ENCODE measurements at regions not wholly inside any gene's neighbourhood (a gene's known extent, or its start where the extent isn't known, plus 50 kb on each side); places are given as distances from the start of the nearest gene placed in this dataset.

GRCh38 chr5:35561396-35561795 is 56.3 kb upstream of the SPEF2 start:
- Histone ChIP-seq H3K4me3 (ENCODE audit: control insufficient read depth in 1 of 7, extremely low read depth in 1 of 7, insufficient read depth in 4 of 7, low read depth in 2 of 7, low read length in 6 of 7) (no peak overlapping the region), H3K9me3 (ENCODE audit: control extremely low read depth in 1 of 5, control insufficient read depth in 4 of 5, insufficient read depth in 2 of 5, low read depth in 1 of 5, low read length in 4 of 5) (peaks cover 0 to 23% (median 7%) of the 10 kb centered on the region in 5 experiments), H3K4me1 (ENCODE audit: control extremely low read depth in 1 of 4, control insufficient read depth in 4 of 4, insufficient read depth in 4 of 4, low read length in 3 of 4) (no peaks in the 10 kb centered on the region), H3K36me3 (ENCODE audit: control insufficient read depth in 4 of 4, insufficient read depth in 4 of 4, low read length in 3 of 4) (no peaks in the 10 kb centered on the region), H3K27ac (ENCODE audit: insufficient read depth in 1 of 2, low read depth in 1 of 2, low read length in 2 of 2, poor library complexity in 1 of 2, severe bottlenecking in 2 of 2) (no peak overlapping the region), H3K27me3 (replicated peaks in 2 of 5; ENCODE audit: control insufficient read depth in 4 of 5, insufficient read depth in 5 of 5, low read length in 4 of 5) (no peaks in the 10 kb centered on the region)
- POLR2A ChIA-PET, result no interaction called here
- no peak for DNase-seq
- CTCF ChIA-PET, result no interaction called here

- Histone ChIP-seq H3K9me3 (ENCODE audit: control extremely low read depth in 1 of 5, control insufficient read depth in 4 of 5, insufficient read depth in 2 of 5, low read depth in 1 of 5, low read length in 4 of 5) (peaks cover 0 to 18% (median 7%) of the 10 kb centered on the region in 5 experiments), H3K27me3 (replicated peaks in 2 of 5; ENCODE audit: control insufficient read depth in 4 of 5, insufficient read depth in 5 of 5, low read length in 4 of 5) (no peaks in the 10 kb centered on the region), H3K36me3 (ENCODE audit: control insufficient read depth in 4 of 4, insufficient read depth in 4 of 4, low read length in 3 of 4) (no peaks in the 10 kb centered on the region), H3K4me3 (ENCODE audit: control insufficient read depth in 1 of 7, extremely low read depth in 1 of 7, insufficient read depth in 4 of 7, low read depth in 2 of 7, low read length in 6 of 7) (no peak overlapping the region), H3K27ac (ENCODE audit: insufficient read depth in 1 of 2, low read depth in 1 of 2, low read length in 2 of 2, poor library complexity in 1 of 2, severe bottlenecking in 2 of 2) (no peak overlapping the region), H3K4me1 (ENCODE audit: control extremely low read depth in 1 of 4, control insufficient read depth in 4 of 4, insufficient read depth in 4 of 4, low read length in 3 of 4) (no peaks in the 10 kb centered on the region)
- POLR2A ChIA-PET, result no interaction called here
- DNase-seq, result no peak
- WGBS (ENCODE audit: insufficient coverage), result no CpG with 5 or more reads among the region's 1 CpG
- CTCF ChIA-PET, result no interaction called here
Observed at GRCh38 chr5:35557748-35558147, 59.9 kb upstream of the SPEF2 start.

- peaks cover 0 to 17% (median 7%) of the 10 kb centered on the region in 5 experiments for H3K9me3 ChIP-seq (ENCODE audit: control extremely low read depth in 1 of 5, control insufficient read depth in 4 of 5, insufficient read depth in 2 of 5, low read depth in 1 of 5, low read length in 4 of 5)
- CTCF ChIA-PET, result no interaction called here
- no peaks in the 10 kb centered on the region for H3K4me1 ChIP-seq (ENCODE audit: control extremely low read depth in 1 of 4, control insufficient read depth in 4 of 4, insufficient read depth in 4 of 4, low read length in 3 of 4)
- no peaks in the 10 kb centered on the region for H3K27me3 ChIP-seq (replicated peaks in 2 of 5; ENCODE audit: control insufficient read depth in 4 of 5, insufficient read depth in 5 of 5, low read length in 4 of 5)
- H3K36me3 ChIP-seq (ENCODE audit: control insufficient read depth in 4 of 4, insufficient read depth in 4 of 4, low read length in 3 of 4), result no peaks in the 10 kb centered on the region
- no peak for DNase-seq
- no CpG with 5 or more reads among the region's 2 CpGs for WGBS (ENCODE audit: insufficient coverage)
- POLR2A ChIA-PET, result no interaction called here
- H3K4me3 ChIP-seq (ENCODE audit: control insufficient read depth in 1 of 7, extremely low read depth in 1 of 7, insufficient read depth in 4 of 7, low read depth in 2 of 7, low read length in 6 of 7), result no peak overlapping the region
- H3K27ac ChIP-seq (ENCODE audit: insufficient read depth in 1 of 2, low read depth in 1 of 2, low read length in 2 of 2, poor library complexity in 1 of 2, severe bottlenecking in 2 of 2), result no peak overlapping the region
Observed at GRCh38 chr5:35557199-35557598, 60.5 kb upstream of the SPEF2 start.

GRCh38 chr5:35554016-35554415 is 63.6 kb upstream of the SPEF2 start:
- ChIA-PET POLR2A (no interaction called here), CTCF (no interaction called here)
- 97% methylated on average over 2 of the region's 3 CpGs for WGBS (ENCODE audit: insufficient coverage)
- Histone ChIP-seq H3K27ac (ENCODE audit: insufficient read depth in 1 of 2, low read depth in 1 of 2, low read length in 2 of 2, poor library complexity in 1 of 2, severe bottlenecking in 2 of 2) (no peak overlapping the region), H3K36me3 (ENCODE audit: control insufficient read depth in 4 of 4, insufficient read depth in 4 of 4, low read length in 3 of 4) (no peaks in the 10 kb centered on the region), H3K9me3 (ENCODE audit: control extremely low read depth in 1 of 5, control insufficient read depth in 4 of 5, insufficient read depth in 2 of 5, low read depth in 1 of 5, low read length in 4 of 5) (peaks cover 0 to 15% (median 5%) of the 10 kb centered on the region in 5 experiments), H3K4me1 (ENCODE audit: control extremely low read depth in 1 of 4, control insufficient read depth in 4 of 4, insufficient read depth in 4 of 4, low read length in 3 of 4) (no peaks in the 10 kb centered on the region), H3K4me3 (ENCODE audit: control insufficient read depth in 1 of 7, extremely low read depth in 1 of 7, insufficient read depth in 4 of 7, low read depth in 2 of 7, low read length in 6 of 7) (no peak overlapping the region), H3K27me3 (replicated peaks in 2 of 5; ENCODE audit: control insufficient read depth in 4 of 5, insufficient read depth in 5 of 5, low read length in 4 of 5) (no peaks in the 10 kb centered on the region)
- no peak for DNase-seq

GRCh38 chr5:35545190-35545589 is 72.5 kb upstream of the SPEF2 start:
- H3K27ac ChIP-seq (ENCODE audit: insufficient read depth in 1 of 2, low read depth in 1 of 2, low read length in 2 of 2, poor library complexity in 1 of 2, severe bottlenecking in 2 of 2), result no peak overlapping the region
- H3K4me3 ChIP-seq (ENCODE audit: control insufficient read depth in 1 of 7, extremely low read depth in 1 of 7, insufficient read depth in 4 of 7, low read depth in 2 of 7, low read length in 6 of 7), result no peak overlapping the region

GRCh38 chr5:35543408-35543807 is 74.3 kb upstream of the SPEF2 start:
- POLR2A ChIA-PET, result no interaction called here
- CTCF ChIA-PET, result no interaction called here
- no CpG with 5 or more reads among the region's 1 CpG for WGBS (ENCODE audit: insufficient coverage)

More at GRCh38 chr5:35545190-35545589, 72.5 kb upstream of the SPEF2 start:
- WGBS (ENCODE audit: insufficient coverage), result 90% methylated on average over 4 of the region's 4 CpGs
- ChIA-PET POLR2A (no interaction called here), CTCF (no interaction called here)
- no peaks in the 10 kb centered on the region for H3K36me3 ChIP-seq (ENCODE audit: control insufficient read depth in 4 of 4, insufficient read depth in 4 of 4, low read length in 3 of 4)
- peaks cover 0 to 3% (median 0%) of the 10 kb centered on the region in 4 experiments for H3K4me1 ChIP-seq (ENCODE audit: control extremely low read depth in 1 of 4, control insufficient read depth in 4 of 4, insufficient read depth in 4 of 4, low read length in 3 of 4)
- no peaks in the 10 kb centered on the region for H3K9me3 ChIP-seq (ENCODE audit: control extremely low read depth in 1 of 5, control insufficient read depth in 4 of 5, insufficient read depth in 2 of 5, low read depth in 1 of 5, low read length in 4 of 5)
- no peaks in the 10 kb centered on the region for H3K27me3 ChIP-seq (replicated peaks in 2 of 5; ENCODE audit: control insufficient read depth in 4 of 5, insufficient read depth in 5 of 5, low read length in 4 of 5)
- peak in 1 of 3 donors; percentile 1 for DNase-seq

GRCh38 chr5:35540002-35540401 is 77.7 kb upstream of the SPEF2 start:
- H3K36me3 ChIP-seq (ENCODE audit: control insufficient read depth in 4 of 4, insufficient read depth in 4 of 4, low read length in 3 of 4), result no peaks in the 10 kb centered on the region
- no peaks in the 10 kb centered on the region for H3K9me3 ChIP-seq (ENCODE audit: control extremely low read depth in 1 of 5, control insufficient read depth in 4 of 5, insufficient read depth in 2 of 5, low read depth in 1 of 5, low read length in 4 of 5)
- no peaks in the 10 kb centered on the region for H3K27me3 ChIP-seq (replicated peaks in 2 of 5; ENCODE audit: control insufficient read depth in 4 of 5, insufficient read depth in 5 of 5, low read length in 4 of 5)
- DNase-seq, result no peak
- H3K27ac ChIP-seq (ENCODE audit: insufficient read depth in 1 of 2, low read depth in 1 of 2, low read length in 2 of 2, poor library complexity in 1 of 2, severe bottlenecking in 2 of 2), result no peak overlapping the region
- ChIA-PET CTCF (no interaction called here), POLR2A (no interaction called here)
- H3K4me1 ChIP-seq (ENCODE audit: control extremely low read depth in 1 of 4, control insufficient read depth in 4 of 4, insufficient read depth in 4 of 4, low read length in 3 of 4), result peaks cover 0 to 3% (median 0%) of the 10 kb centered on the region in 4 experiments
- H3K4me3 ChIP-seq (ENCODE audit: control insufficient read depth in 1 of 7, extremely low read depth in 1 of 7, insufficient read depth in 4 of 7, low read depth in 2 of 7, low read length in 6 of 7), result no peak overlapping the region
- WGBS (ENCODE audit: insufficient coverage), result 82% methylated on average over 1 of the region's 3 CpGs

More at GRCh38 chr5:35543408-35543807, 74.3 kb upstream of the SPEF2 start:
- no peaks in the 10 kb centered on the region for H3K36me3 ChIP-seq (ENCODE audit: control insufficient read depth in 4 of 4, insufficient read depth in 4 of 4, low read length in 3 of 4)
- H3K27me3 ChIP-seq (replicated peaks in 2 of 5; ENCODE audit: control insufficient read depth in 4 of 5, insufficient read depth in 5 of 5, low read length in 4 of 5), result no peaks in the 10 kb centered on the region
- no peak for DNase-seq
- H3K4me1 ChIP-seq (ENCODE audit: control extremely low read depth in 1 of 4, control insufficient read depth in 4 of 4, insufficient read depth in 4 of 4, low read length in 3 of 4), result peaks cover 0 to 3% (median 0%) of the 10 kb centered on the region in 4 experiments
- no peak overlapping the region for H3K4me3 ChIP-seq (ENCODE audit: control insufficient read depth in 1 of 7, extremely low read depth in 1 of 7, insufficient read depth in 4 of 7, low read depth in 2 of 7, low read length in 6 of 7)
- H3K9me3 ChIP-seq (ENCODE audit: control extremely low read depth in 1 of 5, control insufficient read depth in 4 of 5, insufficient read depth in 2 of 5, low read depth in 1 of 5, low read length in 4 of 5), result no peaks in the 10 kb centered on the region
- H3K27ac ChIP-seq (ENCODE audit: insufficient read depth in 1 of 2, low read depth in 1 of 2, low read length in 2 of 2, poor library complexity in 1 of 2, severe bottlenecking in 2 of 2), result no peak overlapping the region
